HFF-Myc (cell line): ENCODE measurements at regions not wholly inside any gene's neighbourhood (a gene's known extent, or its start where the extent isn't known, plus 50 kb on each side); places are given as distances from the start of the nearest gene placed in this dataset.

Experiments used
- DNase-seq: peaks from one replicate; pipeline ENCODE4 v3.0.0-alpha.2; 2011; ENCODE audit warnings: low read depth; ENCODE audit errors: extremely low read depth
- H3K4me3 ChIP-seq: replicated peaks from 2 replicates; pipeline ENCODE4 v1.5.1; 2011; ENCODE audit warnings: low read depth, mild to moderate bottlenecking, control low read depth, low read length
- TF ChIP-seq, protein P1 (sequence below): IDR thresholded peaks from 2 replicates; pipeline ENCODE4 v1.5.1; 2012; ENCODE audit warnings: mild to moderate bottlenecking, low read depth, low read length, control low read depth; ENCODE audit errors: missing control alignments

DNA sequence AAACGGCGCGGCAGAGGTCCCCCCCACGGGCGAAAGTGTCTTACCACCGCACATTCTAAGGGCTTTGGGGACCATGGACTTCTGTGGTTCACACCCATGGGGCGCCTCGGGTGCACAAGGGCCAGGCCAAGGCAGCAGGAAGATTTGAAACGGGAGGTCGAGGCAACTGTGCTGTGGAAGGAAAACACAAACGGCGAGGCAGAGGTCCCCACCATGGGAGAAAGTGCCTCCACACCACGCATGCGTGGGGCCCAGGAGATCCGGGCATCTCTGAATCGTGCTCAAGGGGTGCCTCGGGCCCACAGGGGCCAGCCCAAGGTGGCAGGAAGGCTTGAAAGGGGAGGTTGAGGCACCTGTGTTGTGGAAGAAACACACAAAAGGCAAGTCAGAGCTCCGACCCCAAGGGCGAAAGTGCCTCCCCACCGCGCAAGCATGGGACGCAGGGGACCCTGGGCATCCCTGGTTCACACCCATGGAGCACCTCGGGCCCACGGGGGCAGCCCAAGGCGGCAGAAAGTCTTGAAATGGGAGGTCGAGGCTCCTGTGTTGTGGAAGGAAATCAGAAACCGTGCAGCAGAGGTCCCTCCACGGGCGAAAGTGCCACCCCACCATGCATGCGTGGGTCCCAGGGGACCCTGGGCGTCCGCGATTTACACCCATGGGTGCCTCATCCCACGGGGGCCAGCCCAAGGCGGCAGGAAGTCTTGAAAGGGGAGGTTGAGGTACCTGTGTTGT is 371.0 kb downstream of the ALG10 start:
- DNase-seq: no peak
- TF ChIP-seq, protein P1, sequence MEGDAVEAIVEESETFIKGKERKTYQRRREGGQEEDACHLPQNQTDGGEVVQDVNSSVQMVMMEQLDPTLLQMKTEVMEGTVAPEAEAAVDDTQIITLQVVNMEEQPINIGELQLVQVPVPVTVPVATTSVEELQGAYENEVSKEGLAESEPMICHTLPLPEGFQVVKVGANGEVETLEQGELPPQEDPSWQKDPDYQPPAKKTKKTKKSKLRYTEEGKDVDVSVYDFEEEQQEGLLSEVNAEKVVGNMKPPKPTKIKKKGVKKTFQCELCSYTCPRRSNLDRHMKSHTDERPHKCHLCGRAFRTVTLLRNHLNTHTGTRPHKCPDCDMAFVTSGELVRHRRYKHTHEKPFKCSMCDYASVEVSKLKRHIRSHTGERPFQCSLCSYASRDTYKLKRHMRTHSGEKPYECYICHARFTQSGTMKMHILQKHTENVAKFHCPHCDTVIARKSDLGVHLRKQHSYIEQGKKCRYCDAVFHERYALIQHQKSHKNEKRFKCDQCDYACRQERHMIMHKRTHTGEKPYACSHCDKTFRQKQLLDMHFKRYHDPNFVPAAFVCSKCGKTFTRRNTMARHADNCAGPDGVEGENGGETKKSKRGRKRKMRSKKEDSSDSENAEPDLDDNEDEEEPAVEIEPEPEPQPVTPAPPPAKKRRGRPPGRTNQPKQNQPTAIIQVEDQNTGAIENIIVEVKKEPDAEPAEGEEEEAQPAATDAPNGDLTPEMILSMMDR: no peak
- H3K4me3 ChIP-seq: no peak overlapping the region

DNA sequence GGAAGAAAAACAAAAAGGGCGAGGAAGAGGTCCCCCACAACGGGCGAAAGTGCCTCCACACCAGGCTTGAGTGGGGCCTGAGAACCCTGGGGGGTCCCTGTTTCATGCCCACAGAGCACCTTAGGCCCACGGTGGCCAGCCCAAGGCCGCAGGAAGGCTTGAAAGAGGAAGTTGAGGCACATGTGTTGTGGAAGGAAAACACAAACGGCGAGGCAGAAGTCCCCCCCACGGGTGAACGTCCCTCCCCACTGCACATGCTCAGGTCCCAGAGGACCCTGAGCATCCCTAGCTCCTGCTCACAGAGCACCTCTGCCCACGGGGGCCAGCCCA is 371.5 kb downstream of the ALG10 start:
- no peak for DNase-seq
- TF ChIP-seq, protein P1: no peak
- no peak overlapping the region for H3K4me3 ChIP-seq

DNA sequence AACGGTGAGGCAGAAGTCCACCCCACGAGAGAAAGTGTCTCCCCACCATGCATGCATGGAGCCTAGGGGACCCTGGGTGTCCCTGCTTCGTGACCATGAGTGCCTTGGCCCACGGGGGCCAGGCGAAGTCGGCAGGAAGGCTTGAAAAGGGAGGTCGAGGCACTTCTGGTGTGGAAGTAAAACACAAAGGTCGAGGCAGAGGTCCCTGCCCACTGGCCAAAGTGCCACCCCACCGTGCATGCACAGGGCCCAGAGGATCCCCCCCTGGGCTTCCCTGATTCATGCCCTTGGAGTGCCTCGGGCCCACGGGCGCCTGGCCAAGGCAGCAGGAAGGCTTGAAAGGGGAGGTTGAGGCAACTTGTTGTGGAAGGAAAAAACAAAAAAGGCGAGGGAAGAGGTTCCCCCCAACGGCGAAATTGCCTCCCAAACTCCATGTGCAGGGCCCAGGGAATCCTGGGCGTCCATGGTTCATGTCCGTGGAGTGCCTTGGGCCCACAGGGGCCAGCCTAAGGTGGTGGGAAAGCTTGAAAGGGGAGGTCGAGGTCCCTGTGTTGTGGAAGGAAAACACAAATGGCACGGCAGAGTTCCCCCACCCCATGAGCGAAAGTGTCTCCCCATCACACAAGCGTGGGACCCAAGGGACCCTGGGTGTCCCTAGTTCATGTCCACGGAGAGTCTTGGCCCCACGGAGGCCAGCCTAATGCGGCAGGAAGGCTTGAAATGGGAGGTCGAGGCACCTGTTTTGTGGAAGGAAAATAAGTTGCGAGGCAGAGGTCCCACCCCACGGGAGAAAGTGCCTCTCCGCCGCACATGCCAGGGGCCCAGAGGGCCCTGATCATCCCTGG is 372.1 kb downstream of the ALG10 start:
- TF ChIP-seq, protein P1: no peak
- DNase-seq: no peak
- H3K4me3 ChIP-seq: no peak overlapping the region

DNA sequence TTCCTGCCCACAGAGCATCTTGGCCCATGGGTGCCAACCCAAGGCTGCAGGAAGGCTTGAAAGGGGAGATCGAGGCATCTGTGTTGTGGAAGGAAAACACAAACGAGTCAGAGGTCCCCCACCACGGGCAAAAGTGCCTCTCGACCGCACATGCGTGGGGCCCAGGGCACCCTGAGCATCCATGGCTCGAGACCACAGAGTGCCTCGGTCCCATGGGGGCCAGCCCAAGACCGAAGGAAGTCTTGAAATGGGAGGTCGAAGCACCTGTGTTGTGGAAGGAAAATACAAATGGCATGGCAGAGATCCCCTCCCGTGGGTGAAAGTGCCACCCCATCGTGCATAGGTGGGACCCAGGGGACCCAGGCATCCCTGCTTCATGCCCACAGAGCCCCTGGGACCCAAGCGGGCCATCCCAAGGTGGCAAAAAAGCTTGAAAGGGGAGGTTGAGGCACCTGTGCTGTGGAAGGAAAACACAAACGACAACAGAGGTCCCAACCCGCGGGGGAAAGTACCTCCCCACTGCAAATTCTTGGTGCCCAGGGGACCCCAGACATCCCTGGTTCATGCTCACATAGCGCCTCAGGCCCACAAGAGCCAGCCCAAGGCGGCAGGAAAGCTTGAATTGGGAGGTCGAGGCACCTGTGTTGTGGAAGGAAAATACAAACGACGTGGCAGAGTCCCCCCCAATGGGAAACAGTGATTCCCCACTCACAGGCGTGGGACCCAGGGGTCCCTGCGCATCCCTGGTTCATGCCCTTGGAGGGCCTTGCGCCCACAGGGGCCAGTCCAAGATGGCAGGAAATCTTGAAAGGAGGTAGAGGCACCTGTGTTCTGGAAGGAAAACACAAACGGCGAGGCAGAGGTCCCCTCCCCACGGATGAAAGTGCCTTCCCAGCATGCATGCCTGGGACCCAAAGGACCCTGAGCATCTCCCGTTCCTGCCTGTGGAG is 373.0 kb downstream of the ALG10 start:
- TF ChIP-seq, protein P1: no peak
- H3K4me3 ChIP-seq: no peak overlapping the region
- DNase-seq: no peak

DNA sequence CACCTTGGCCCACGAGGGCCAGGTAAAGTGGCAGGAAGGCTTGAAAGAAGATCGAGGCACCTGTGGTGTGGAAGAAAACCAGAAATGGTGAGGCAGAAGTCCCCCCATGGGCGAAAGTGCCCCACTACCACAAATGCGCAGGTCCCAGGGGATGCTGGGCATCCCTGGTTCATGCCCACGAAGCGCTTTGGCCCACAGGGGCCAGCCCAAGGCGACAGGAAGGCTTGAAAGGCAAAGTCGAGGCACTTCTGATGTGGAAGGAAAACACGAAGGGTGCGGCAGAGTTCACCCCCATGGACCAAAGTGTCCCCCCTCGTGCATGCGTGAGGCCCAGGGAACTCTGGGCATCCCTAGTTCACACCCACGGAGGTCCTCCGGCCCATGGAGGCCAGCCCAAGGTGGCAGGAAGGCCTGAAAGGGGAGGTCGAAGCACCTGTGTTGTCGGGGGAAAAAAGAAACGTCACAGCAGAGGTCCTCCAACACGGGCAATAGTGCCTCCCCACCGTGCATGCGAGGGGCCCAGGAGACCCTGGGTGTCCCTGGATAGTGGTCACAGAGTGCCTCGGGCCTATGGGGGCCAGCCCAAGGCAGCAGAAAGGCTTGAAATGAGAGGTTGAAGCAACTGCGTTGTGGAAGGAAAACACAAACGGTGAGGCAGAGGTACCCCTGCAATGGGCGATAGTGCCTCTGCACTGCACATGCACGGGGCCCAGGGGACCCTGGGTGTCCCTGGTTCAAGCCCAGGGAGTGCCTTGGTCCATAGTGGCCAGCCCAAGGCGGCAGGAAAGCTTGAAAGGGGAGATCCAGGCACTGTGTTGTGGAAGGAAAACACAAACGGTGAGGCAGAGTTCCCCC is 373.9 kb downstream of the ALG10 start:
- TF ChIP-seq, protein P1: no peak
- DNase-seq: no peak
- no peak overlapping the region for H3K4me3 ChIP-seq
